ENCODE measurements at regions not wholly inside any gene's neighbourhood (a gene's known extent, or its start where the extent isn't known, plus 50 kb on each side); places are given as distances from the start of the nearest gene placed in this dataset.
A peak's percentile ranks its signal among the peaks of the same experiment; 100 is the strongest.

DNA sequence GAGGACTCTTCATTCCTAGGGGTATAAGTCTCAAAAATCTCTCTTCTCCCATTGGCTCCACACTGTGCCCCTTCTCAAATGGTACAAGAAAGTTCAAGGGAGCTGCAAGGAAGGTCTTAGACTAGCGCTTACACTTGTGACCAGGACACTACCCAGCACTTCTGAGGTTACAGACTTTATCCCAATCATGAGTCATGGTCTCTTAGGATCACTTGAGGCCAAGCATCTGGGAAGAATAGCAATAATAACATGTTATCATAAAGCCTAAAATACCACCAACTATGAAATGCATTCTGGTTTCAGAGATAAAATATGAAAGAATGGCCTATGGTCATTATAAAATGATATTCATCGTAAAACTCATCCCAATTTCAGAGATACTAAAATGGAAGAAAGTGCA, 309.9 kb upstream of the PKDCC start:
- no peaks in the 10 kb centered on the region for H3K36me3 ChIP-seq
- no peak overlapping the region for H3K4me3 ChIP-seq (ENCODE audit: low read depth, low read length)
- no peaks in the 10 kb centered on the region for H3K27me3 ChIP-seq (ENCODE audit: insufficient read depth, low read depth, severe bottlenecking)
- TF ChIP-seq, protein P1, sequence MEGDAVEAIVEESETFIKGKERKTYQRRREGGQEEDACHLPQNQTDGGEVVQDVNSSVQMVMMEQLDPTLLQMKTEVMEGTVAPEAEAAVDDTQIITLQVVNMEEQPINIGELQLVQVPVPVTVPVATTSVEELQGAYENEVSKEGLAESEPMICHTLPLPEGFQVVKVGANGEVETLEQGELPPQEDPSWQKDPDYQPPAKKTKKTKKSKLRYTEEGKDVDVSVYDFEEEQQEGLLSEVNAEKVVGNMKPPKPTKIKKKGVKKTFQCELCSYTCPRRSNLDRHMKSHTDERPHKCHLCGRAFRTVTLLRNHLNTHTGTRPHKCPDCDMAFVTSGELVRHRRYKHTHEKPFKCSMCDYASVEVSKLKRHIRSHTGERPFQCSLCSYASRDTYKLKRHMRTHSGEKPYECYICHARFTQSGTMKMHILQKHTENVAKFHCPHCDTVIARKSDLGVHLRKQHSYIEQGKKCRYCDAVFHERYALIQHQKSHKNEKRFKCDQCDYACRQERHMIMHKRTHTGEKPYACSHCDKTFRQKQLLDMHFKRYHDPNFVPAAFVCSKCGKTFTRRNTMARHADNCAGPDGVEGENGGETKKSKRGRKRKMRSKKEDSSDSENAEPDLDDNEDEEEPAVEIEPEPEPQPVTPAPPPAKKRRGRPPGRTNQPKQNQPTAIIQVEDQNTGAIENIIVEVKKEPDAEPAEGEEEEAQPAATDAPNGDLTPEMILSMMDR (IDR thresholded peaks at IDR 0.05; ENCODE audit: low read depth, low read length): no peak
- no peaks in the 10 kb centered on the region for H3K9me3 ChIP-seq (ENCODE audit: severe bottlenecking)
- DNase-seq: no peak
- no peak overlapping the region for H3K27ac ChIP-seq

DNA sequence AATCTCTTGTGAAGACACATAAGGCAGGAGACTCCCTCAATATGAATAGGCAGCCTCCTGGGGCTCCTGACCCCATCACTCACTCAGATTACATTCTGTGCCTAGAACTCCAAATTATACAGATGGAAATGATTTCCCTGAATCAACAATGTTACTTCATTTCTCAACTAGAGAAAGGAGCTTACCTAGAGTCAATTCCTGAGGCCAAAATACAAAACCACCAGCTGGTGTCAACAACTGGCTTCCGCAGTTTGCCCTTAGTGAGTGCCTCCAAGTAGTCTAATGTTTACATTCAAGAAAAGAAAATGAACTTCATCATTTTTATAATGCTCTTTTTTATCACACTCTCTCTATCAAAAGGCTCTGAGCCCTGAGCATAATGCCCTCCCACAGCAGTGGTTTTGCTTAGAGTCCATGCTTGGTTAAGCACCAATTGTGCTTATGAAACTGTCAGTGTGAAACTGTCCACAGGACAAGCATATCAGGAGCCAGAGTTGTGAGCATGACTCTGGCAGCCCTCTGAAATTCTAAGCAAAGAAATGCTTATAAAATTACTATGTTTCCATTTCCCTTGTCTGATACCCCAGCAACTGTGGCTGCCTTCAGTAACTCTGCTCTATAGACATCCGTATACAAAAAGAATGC, 305.7 kb upstream of the PKDCC start:
- H3K9me3 ChIP-seq (ENCODE audit: severe bottlenecking): no peaks in the 10 kb centered on the region

DNA sequence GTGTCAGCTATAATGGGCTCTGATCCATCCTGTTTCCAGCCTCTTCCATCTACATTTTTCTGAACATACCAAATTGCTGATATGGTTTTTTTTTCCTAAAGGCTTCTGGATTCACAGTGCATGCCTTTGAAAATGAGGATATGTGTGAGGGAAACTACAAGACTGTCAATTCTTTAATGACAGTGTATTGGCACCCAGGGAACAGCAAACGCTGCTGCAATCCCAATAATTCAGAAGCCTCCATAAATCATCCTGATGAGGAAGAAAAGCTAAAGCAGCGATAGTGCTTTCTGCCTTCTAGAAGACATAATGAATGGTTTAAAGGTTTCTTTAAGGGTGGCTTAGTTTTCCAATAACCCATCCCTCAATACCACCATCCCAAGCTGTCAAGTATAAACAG, 304.5 kb upstream of the PKDCC start:
- Histone ChIP-seq H3K27me3 (ENCODE audit: insufficient read depth, low read depth, severe bottlenecking) (no peaks in the 10 kb centered on the region), H3K4me3 (ENCODE audit: low read depth, low read length) (no peak overlapping the region), H3K9me3 (ENCODE audit: severe bottlenecking) (no peaks in the 10 kb centered on the region), H3K27ac (no peak overlapping the region), H3K36me3 (no peaks in the 10 kb centered on the region)
- no peak for DNase-seq
- TF ChIP-seq, protein P1 (IDR thresholded peaks at IDR 0.05; ENCODE audit: low read depth, low read length): no peak

More for the DNA sequence above, 305.7 kb upstream of the PKDCC start:
- Histone ChIP-seq H3K4me3 (ENCODE audit: low read depth, low read length) (no peak overlapping the region), H3K36me3 (no peaks in the 10 kb centered on the region), H3K27ac (no peak overlapping the region), H3K27me3 (ENCODE audit: insufficient read depth, low read depth, severe bottlenecking) (no peaks in the 10 kb centered on the region)
- DNase-seq: no peak
- TF ChIP-seq, protein P1 (IDR thresholded peaks at IDR 0.05; ENCODE audit: low read depth, low read length): no peak

DNA sequence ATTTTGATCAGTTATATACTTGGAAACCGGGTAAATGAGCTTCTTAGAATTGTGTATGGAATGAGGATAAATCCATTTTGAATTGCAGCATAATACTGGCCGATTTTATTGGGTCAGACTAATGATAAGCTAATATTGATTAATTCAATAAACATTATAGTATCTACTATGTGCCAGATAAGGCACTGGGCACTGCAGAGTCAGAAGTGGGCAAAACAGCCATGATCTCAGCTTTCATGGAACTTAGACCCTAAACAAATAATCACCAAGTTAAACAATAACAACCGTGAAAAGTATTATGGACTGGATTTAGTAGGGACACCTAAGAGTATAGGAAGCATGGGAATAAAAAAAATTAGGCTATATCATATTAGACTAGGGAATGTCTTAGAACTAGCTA, 297.0 kb upstream of the PKDCC start:
- TF ChIP-seq, protein P1 (IDR thresholded peaks at IDR 0.05; ENCODE audit: low read depth, low read length): no peak

DNA sequence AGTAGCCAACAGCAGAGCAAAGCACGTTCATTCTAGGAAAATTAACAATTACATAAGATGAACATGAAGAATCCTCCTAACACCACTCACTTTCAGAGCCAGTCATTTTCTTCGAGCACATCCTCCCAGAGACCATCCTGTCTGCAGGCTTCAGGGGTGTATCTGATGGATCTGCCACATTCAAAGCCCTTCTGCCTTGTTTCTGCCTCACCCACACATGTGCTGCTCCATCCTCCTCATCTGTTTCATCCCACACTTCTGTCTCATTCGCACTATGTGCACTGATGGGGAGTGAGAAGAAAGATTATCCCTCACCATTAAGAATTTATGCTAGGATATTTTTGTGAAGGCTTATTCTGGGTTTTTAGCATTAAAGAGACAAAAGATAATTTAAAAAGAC, 287.9 kb upstream of the PKDCC start:
- Histone ChIP-seq H3K27me3 (ENCODE audit: insufficient read depth, low read depth, severe bottlenecking) (no peaks in the 10 kb centered on the region), H3K27ac (no peak overlapping the region), H3K4me3 (ENCODE audit: low read depth, low read length) (no peak overlapping the region), H3K36me3 (no peaks in the 10 kb centered on the region), H3K9me3 (ENCODE audit: severe bottlenecking) (no peaks in the 10 kb centered on the region)
- TF ChIP-seq, protein P1 (IDR thresholded peaks at IDR 0.05; ENCODE audit: low read depth, low read length): no peak
- DNase-seq: no peak

More for the DNA sequence above, 297.0 kb upstream of the PKDCC start:
- no peak overlapping the region for H3K27ac ChIP-seq
- no peaks in the 10 kb centered on the region for H3K9me3 ChIP-seq (ENCODE audit: severe bottlenecking)
- no peak overlapping the region for H3K4me3 ChIP-seq (ENCODE audit: low read depth, low read length)
- no peak for DNase-seq
- H3K36me3 ChIP-seq: no peaks in the 10 kb centered on the region
- H3K27me3 ChIP-seq (ENCODE audit: insufficient read depth, low read depth, severe bottlenecking): no peaks in the 10 kb centered on the region

DNA sequence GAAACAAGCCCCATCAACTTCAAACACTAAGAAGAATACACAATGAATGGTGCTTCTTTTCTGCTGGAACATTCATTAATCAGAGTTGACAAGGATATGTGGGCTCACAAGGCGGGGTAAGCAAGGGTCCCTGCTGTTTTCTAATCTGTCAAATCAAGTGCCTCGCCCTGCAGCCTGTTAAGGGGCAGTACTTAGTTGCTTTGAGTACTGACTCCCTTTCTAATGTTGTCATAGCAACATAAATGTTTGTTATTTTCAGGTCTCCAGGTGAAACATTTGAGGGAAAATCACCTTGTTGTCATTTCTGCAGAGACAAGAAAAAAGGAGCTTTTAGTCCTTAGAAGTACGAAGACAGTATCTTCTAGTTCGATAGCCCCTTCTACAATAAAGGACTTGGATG, 284.7 kb upstream of the PKDCC start:
- Histone ChIP-seq H3K27me3 (ENCODE audit: insufficient read depth, low read depth, severe bottlenecking) (no peaks in the 10 kb centered on the region), H3K4me3 (ENCODE audit: low read depth, low read length) (no peak overlapping the region), H3K36me3 (no peaks in the 10 kb centered on the region), H3K27ac (no peak overlapping the region), H3K9me3 (ENCODE audit: severe bottlenecking) (no peaks in the 10 kb centered on the region)
- peak; percentile 49 for DNase-seq
- TF ChIP-seq, protein P1 (IDR thresholded peaks at IDR 0.05; ENCODE audit: low read depth, low read length): no peak
